Body of pancreas (tissue), 4 donors: ENCODE measurements at regions not wholly inside any gene's neighbourhood (a gene's known extent, or its start where the extent isn't known, plus 50 kb on each side); places are given as distances from the start of the nearest gene placed in this dataset.

Experiments used
- POLR2A ChIP-seq, 3 donors: fragments of 450-650 bp; IDR thresholded peaks; one replicate each; pipeline ENCODE4 v1.6.1; 2016; ENCODE audit warnings: antibody characterized with exemption in 3 of 3, mild to moderate bottlenecking in 2 of 3
- TF ChIP-seq, protein P1 (sequence below), 7 experiments: fragments of 450-650 bp in 4 of 7; fragments of 200-600 bp in 3 of 7; sonication (generic) in 3 of 7; IDR thresholded peaks; one replicate each; pipeline ENCODE4 v1.5.1; 2016 to 2019; ENCODE audit warnings: antibody characterized with exemption in 7 of 7

DNA sequence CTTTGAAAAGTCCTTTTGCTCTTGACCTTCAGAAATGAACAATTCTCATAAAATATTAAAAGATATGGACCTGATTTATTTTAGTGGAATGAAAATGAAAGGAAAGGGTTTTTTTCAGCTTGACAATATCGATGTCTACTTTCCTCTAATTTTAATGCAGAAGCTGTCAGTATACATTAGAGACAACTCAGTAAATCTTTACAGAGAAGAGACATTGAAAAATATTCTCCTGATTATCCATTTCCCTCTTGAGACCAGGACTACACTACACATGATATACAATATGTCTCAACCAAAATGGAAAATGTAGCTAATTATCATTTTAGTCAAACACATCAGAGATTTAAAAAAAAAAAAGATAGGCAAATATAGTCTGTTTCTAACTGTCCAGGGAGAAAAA, 288.5 kb upstream of the NUDT12 start:
- TF ChIP-seq, protein P1, sequence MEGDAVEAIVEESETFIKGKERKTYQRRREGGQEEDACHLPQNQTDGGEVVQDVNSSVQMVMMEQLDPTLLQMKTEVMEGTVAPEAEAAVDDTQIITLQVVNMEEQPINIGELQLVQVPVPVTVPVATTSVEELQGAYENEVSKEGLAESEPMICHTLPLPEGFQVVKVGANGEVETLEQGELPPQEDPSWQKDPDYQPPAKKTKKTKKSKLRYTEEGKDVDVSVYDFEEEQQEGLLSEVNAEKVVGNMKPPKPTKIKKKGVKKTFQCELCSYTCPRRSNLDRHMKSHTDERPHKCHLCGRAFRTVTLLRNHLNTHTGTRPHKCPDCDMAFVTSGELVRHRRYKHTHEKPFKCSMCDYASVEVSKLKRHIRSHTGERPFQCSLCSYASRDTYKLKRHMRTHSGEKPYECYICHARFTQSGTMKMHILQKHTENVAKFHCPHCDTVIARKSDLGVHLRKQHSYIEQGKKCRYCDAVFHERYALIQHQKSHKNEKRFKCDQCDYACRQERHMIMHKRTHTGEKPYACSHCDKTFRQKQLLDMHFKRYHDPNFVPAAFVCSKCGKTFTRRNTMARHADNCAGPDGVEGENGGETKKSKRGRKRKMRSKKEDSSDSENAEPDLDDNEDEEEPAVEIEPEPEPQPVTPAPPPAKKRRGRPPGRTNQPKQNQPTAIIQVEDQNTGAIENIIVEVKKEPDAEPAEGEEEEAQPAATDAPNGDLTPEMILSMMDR (IDR thresholded peaks at IDR 0.05): no peak
- no peak for TF ChIP-seq POLR2A (IDR thresholded peaks at IDR 0.05)
